ENCODE measurements at regions not wholly inside any gene's neighbourhood (a gene's known extent, or its start where the extent isn't known, plus 50 kb on each side); places are given as distances from the start of the nearest gene placed in this dataset.
"Not testable (repeated sequence)": the region's sequence is repeated elsewhere in the genome, so short reads cannot be mapped to it uniquely, and the experiment has no call there.

GRCh38 chr7:51629206-51629605 lies 312.6 kb upstream of the COBL start:
- DNase-seq (ENCODE audit: low spot score) = no peak

GRCh38 chr7:51621956-51622355 lies 305.3 kb upstream of the COBL start:
- no peak for DNase-seq (ENCODE audit: low spot score)

GRCh38 chr7:51620706-51621105 lies 304.1 kb upstream of the COBL start:
- no peak for DNase-seq (ENCODE audit: low spot score)

- DNase-seq (ENCODE audit: low spot score) = no peak
Observed at GRCh38 chr7:51619880-51620279, 303.3 kb upstream of the COBL start.

GRCh38 chr7:51617686-51618085 lies 301.1 kb upstream of the COBL start:
- no peak for DNase-seq (ENCODE audit: low spot score)

GRCh38 chr7:51613911-51614357 lies 297.3 kb upstream of the COBL start:
- DNase-seq (ENCODE audit: low spot score) = no peak

- no peak for DNase-seq (ENCODE audit: low spot score)
Observed at GRCh38 chr7:51611937-51612336, 295.3 kb upstream of the COBL start.

- no peak for DNase-seq (ENCODE audit: low spot score)
Observed at GRCh38 chr7:51607447-51607846, 290.8 kb upstream of the COBL start.

GRCh38 chr7:51606601-51607154 lies 290.1 kb upstream of the COBL start:
- peak; percentile 38 for DNase-seq (ENCODE audit: low spot score)

- no peak for DNase-seq (ENCODE audit: low spot score)
Observed at GRCh38 chr7:51602376-51602775, 285.8 kb upstream of the COBL start.

GRCh38 chr7:51601461-51601860 lies 284.9 kb upstream of the COBL start:
- DNase-seq (ENCODE audit: low spot score) = no peak

GRCh38 chr7:51599935-51600334 lies 283.3 kb upstream of the COBL start:
- not testable (repeated sequence) for DNase-seq (ENCODE audit: low spot score)

GRCh38 chr7:51593628-51594027 lies 277.0 kb upstream of the COBL start:
- DNase-seq (ENCODE audit: low spot score) = no peak

- no peak for DNase-seq (ENCODE audit: low spot score)
Observed at GRCh38 chr7:51592842-51593599, 276.4 kb upstream of the COBL start.

GRCh38 chr7:51591223-51591622 lies 274.6 kb upstream of the COBL start:
- no peak for DNase-seq (ENCODE audit: low spot score)

- no peak for DNase-seq (ENCODE audit: low spot score)
Observed at GRCh38 chr7:51590746-51591145, 274.1 kb upstream of the COBL start.

GRCh38 chr7:51589111-51589510 lies 272.5 kb upstream of the COBL start:
- no peak for DNase-seq (ENCODE audit: low spot score)

- no peak for DNase-seq (ENCODE audit: low spot score)
Observed at GRCh38 chr7:51587604-51588003, 271.0 kb upstream of the COBL start.

- DNase-seq (ENCODE audit: low spot score) = no peak
Observed at GRCh38 chr7:51577390-51577789, 260.8 kb upstream of the COBL start.

- DNase-seq (ENCODE audit: low spot score) = no peak
Observed at GRCh38 chr7:51569581-51569980, 253.0 kb upstream of the COBL start.

GRCh38 chr7:51569176-51569575 lies 252.6 kb upstream of the COBL start:
- no peak for DNase-seq (ENCODE audit: low spot score)

GRCh38 chr7:51551070-51551469 lies 234.5 kb upstream of the COBL start:
- no peak for DNase-seq (ENCODE audit: low spot score)

- no peak for DNase-seq (ENCODE audit: low spot score)
Observed at GRCh38 chr7:51545131-51545530, 228.5 kb upstream of the COBL start.

Data from A172 (cell line).